ENCODE measurements at regions not wholly inside any gene's neighbourhood (a gene's known extent, or its start where the extent isn't known, plus 50 kb on each side); places are given as distances from the start of the nearest gene placed in this dataset.

GRCh38 chr6:166228425-166228824 is 60.8 kb upstream of the TBXT start:
- TF ChIP-seq CTCF (IDR thresholded peaks at IDR 0.05; ENCODE audit: low read length) (no peak), EZH2 (IDR thresholded peaks at IDR 0.05; ENCODE audit: borderline replicate concordance, low read length) (no peak)

Measured in OCI-LY1 (cell line).